ENCODE measurements at regions not wholly inside any gene's neighbourhood (a gene's known extent, or its start where the extent isn't known, plus 50 kb on each side); places are given as distances from the start of the nearest gene placed in this dataset.

DNA sequence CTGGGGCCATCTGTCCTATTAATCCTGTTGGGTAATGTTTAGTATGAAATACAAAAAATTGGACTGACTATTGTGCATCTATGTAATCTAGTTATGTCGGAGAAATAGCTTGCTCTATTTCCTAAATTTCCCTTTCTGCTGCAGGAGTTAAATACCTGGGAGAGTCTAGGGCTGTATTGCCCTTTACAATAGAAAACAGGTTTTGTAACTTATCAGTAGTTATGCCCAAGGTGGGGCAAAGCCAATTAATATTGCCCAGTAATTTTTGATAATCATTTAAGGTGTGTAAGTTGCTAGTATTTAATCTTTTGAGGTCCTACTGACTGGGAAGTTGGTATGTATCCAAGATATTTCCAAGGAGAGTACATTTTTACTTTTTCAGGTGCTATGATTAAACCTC lies 838.1 kb downstream of the DACH1 start:
- Histone ChIP-seq H4K20me1 (ENCODE audit: control insufficient read depth, insufficient read depth, insufficient read length) (no peaks in the 10 kb centered on the region), H2BK120ac (ENCODE audit: low read depth, low read length, poor library complexity, severe bottlenecking) (no peak overlapping the region), H2AFZ (ENCODE audit: low read length) (no peak overlapping the region), H2BK5ac (ENCODE audit: insufficient read length, low read length) (no peak overlapping the region), H4K91ac (ENCODE audit: insufficient read length, low read depth, low read length) (no peak overlapping the region), H2BK20ac (ENCODE audit: low read depth, low read length, poor library complexity, severe bottlenecking) (no peak overlapping the region), H3K9ac (ENCODE audit: extremely low read depth, insufficient read length, low read length) (no peak overlapping the region), H3K18ac (ENCODE audit: insufficient read length, low read depth, low read length) (no peak overlapping the region), H3K27me3 (ENCODE audit: insufficient read depth, low read length) (peaks cover 7% of the 10 kb centered on the region; the same call in 1 of the 2 replicates), H3T11ph (ENCODE audit: low read length) (no peak overlapping the region), H3K4me2 (ENCODE audit: insufficient read depth, insufficient read length, low read length) (no peak overlapping the region), H2BK12ac (ENCODE audit: insufficient read length, low read depth, low read length) (no peak overlapping the region), H4K8ac (replicated peaks; ENCODE audit: insufficient read length, low read depth, low read length) (no peak overlapping the region), H2BK15ac (ENCODE audit: low read depth, low read length) (no peak overlapping the region), H3K9me3 (ENCODE audit: control insufficient read depth, low read depth, low read length) (peaks cover 14% of the 10 kb centered on the region), H3K79me1 (ENCODE audit: insufficient read depth, low read depth, low read length, poor library complexity, severe bottlenecking) (no peaks in the 10 kb centered on the region), H3K23me2 (ENCODE audit: insufficient read length, low read depth, low read length, poor library complexity, severe bottlenecking) (no peaks in the 10 kb centered on the region), H3K4ac (ENCODE audit: low read depth, low read length) (no peak overlapping the region), H3K27ac (ENCODE audit: insufficient read length, low read depth, low read length) (no peak overlapping the region), H3K56ac (ENCODE audit: insufficient read length, low read depth, low read length) (no peak overlapping the region), H4K5ac (ENCODE audit: insufficient read length, low read depth, low read length) (no peak overlapping the region), H2AK5ac (ENCODE audit: insufficient read length, low read length) (no peak overlapping the region), H3K14ac (ENCODE audit: insufficient read depth, low read length) (no peak overlapping the region), H3K4me1 (ENCODE audit: insufficient read depth, low read length) (no peaks in the 10 kb centered on the region), H3K23ac (ENCODE audit: insufficient read length, low read depth, low read length) (no peak overlapping the region), H3K79me2 (ENCODE audit: insufficient read depth, low read length) (no peaks in the 10 kb centered on the region)
- no peak for DNase-seq
- H3K4me3 Mint-ChIP-seq, result no peak overlapping the region
- H3K27me3 Mint-ChIP-seq (ENCODE audit: low read depth), result peaks cover 72% of the 10 kb centered on the region
- H3K9me3 Mint-ChIP-seq, result peaks cover 37 to 42% of the 10 kb centered on the region in 2 experiments
- peaks cover 9 to 13% of the 10 kb centered on the region in 2 experiments for H3K4me1 Mint-ChIP-seq
- H3K27ac Mint-ChIP-seq, result no peak overlapping the region
- TF ChIP-seq, protein P1, sequence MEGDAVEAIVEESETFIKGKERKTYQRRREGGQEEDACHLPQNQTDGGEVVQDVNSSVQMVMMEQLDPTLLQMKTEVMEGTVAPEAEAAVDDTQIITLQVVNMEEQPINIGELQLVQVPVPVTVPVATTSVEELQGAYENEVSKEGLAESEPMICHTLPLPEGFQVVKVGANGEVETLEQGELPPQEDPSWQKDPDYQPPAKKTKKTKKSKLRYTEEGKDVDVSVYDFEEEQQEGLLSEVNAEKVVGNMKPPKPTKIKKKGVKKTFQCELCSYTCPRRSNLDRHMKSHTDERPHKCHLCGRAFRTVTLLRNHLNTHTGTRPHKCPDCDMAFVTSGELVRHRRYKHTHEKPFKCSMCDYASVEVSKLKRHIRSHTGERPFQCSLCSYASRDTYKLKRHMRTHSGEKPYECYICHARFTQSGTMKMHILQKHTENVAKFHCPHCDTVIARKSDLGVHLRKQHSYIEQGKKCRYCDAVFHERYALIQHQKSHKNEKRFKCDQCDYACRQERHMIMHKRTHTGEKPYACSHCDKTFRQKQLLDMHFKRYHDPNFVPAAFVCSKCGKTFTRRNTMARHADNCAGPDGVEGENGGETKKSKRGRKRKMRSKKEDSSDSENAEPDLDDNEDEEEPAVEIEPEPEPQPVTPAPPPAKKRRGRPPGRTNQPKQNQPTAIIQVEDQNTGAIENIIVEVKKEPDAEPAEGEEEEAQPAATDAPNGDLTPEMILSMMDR (conservative IDR thresholded peaks at IDR 0.05), result no peak
- no CpG with 5 or more reads among the region's 1 CpG for whole genome bisulfite sequencing (ENCODE audit: extremely low coverage, insufficient read length, low lambda C conversion rate)
- H3K36me3 Mint-ChIP-seq (ENCODE audit: insufficient read depth in 1 of 3, low read depth in 3 of 3), result peaks cover 23 to 44% (median 30%) of the 10 kb centered on the region in 3 experiments
